Nucleus accumbens (tissue), 56 donors: ENCODE measurements at regions not wholly inside any gene's neighbourhood (a gene's known extent, or its start where the extent isn't known, plus 50 kb on each side); places are given as distances from the start of the nearest gene placed in this dataset.
"Not testable (repeated sequence)": the region's sequence is repeated elsewhere in the genome, so short reads cannot be mapped to it uniquely, and the experiment has no call there.

Experiments used
- DNase-seq, 56 donors: peaks; one replicate each; lab custom pipeline; 2025; lab: John Stamatoyannopoulos, UW

GRCh38 chr1:184181044-184181443 lies 129.5 kb downstream of the TSEN15 start:
- no peak for DNase-seq

GRCh38 chr1:184183919-184184318 lies 132.4 kb downstream of the TSEN15 start:
- no peak for DNase-seq

GRCh38 chr1:184184614-184185013 lies 133.1 kb downstream of the TSEN15 start:
- DNase-seq = not testable (repeated sequence)

- DNase-seq = no peak
These were observed 133.8 kb downstream of the TSEN15 start for GRCh38 chr1:184185347-184185746.

- DNase-seq = no peak
These were observed 134.6 kb downstream of the TSEN15 start for GRCh38 chr1:184186167-184186566.

- DNase-seq = no peak
These were observed 135.6 kb downstream of the TSEN15 start for GRCh38 chr1:184187097-184187496.

GRCh38 chr1:184188037-184188436 lies 136.5 kb downstream of the TSEN15 start:
- DNase-seq = no peak

- peak in 1 of 56 donors; percentile 16 for DNase-seq
These were observed 137.8 kb downstream of the TSEN15 start for GRCh38 chr1:184189361-184189760.

GRCh38 chr1:184190616-184191015 lies 139.1 kb downstream of the TSEN15 start:
- DNase-seq = no peak

GRCh38 chr1:184191181-184191621 lies 139.7 kb downstream of the TSEN15 start:
- DNase-seq = peak in 39 of 56 donors; percentile 1 to 74 (median 20)

GRCh38 chr1:184192796-184193195 lies 141.3 kb downstream of the TSEN15 start:
- DNase-seq = no peak

- DNase-seq = no peak
These were observed 141.9 kb downstream of the TSEN15 start for GRCh38 chr1:184193451-184193850.

GRCh38 chr1:184194236-184194635 lies 142.7 kb downstream of the TSEN15 start:
- no peak for DNase-seq

- DNase-seq = not testable (repeated sequence)
These were observed 144.2 kb downstream of the TSEN15 start for GRCh38 chr1:184195722-184196121.

- no peak for DNase-seq
These were observed 146.3 kb downstream of the TSEN15 start for GRCh38 chr1:184197831-184198230.

GRCh38 chr1:184199036-184199435 lies 147.5 kb downstream of the TSEN15 start:
- no peak for DNase-seq

- no peak for DNase-seq
These were observed 148.0 kb downstream of the TSEN15 start for GRCh38 chr1:184199438-184200085.

- no peak for DNase-seq
These were observed 157.1 kb downstream of the TSEN15 start for GRCh38 chr1:184208622-184209021.

GRCh38 chr1:184210031-184210430 lies 158.5 kb downstream of the TSEN15 start:
- DNase-seq = no peak

GRCh38 chr1:184210862-184211261 lies 159.3 kb downstream of the TSEN15 start:
- no peak for DNase-seq

- no peak for DNase-seq
These were observed 161.3 kb downstream of the TSEN15 start for GRCh38 chr1:184212649-184213314.

GRCh38 chr1:184214128-184214527 lies 162.6 kb downstream of the TSEN15 start:
- no peak for DNase-seq
